HepG2 (cell line): ENCODE measurements at regions not wholly inside any gene's neighbourhood (a gene's known extent, or its start where the extent isn't known, plus 50 kb on each side); places are given as distances from the start of the nearest gene placed in this dataset.

ENCODE experiments used
- ATAC-seq: fragments of 200-7000 bp; cut with Tn5 transposase; 3 replicates; pipeline ENCODE4 v1.9.1; 2020; ENCODE audit warnings: mild to moderate bottlenecking, moderate library complexity
- BruUV-seq: library from RNA; stranded (reverse); fragments of 400-500 nt; replicated peaks from 2 replicates; lab custom pipeline; 2021; lab: Mats Ljungman, UMichigan
- CTCF ChIA-PET: fragments of 300-600 bp; formaldehyde crosslinking; extraction: SDS; loops from one replicate; lab custom pipeline; 2021; ENCODE audit warnings: low total read pairs, inconsistent platforms, low intra/inter-chr PET ratio; lab: Yijun Ruan, JAX
- POLR2A ChIA-PET: fragments of 350-600 bp; sonication (Branson Sonifier 250); formaldehyde crosslinking; loops from one replicate; lab custom pipeline; 2020; ENCODE audit warnings: antibody characterized with exemption, inconsistent platforms; lab: Yijun Ruan, JAX
- DNase-seq: peaks from one replicate; pipeline ENCODE4 v3.0.0-alpha.2; 2015; ENCODE audit warnings: low spot score
- FAIRE-seq: peaks from 3 replicates; lab custom pipeline; 2011; peaks lifted over from hg19 to GRCh38; lab: Jason Lieb, UNC
- H2AFZ ChIP-seq: one replicate; pipeline ENCODE4 v1.6.1; 2011; ENCODE audit warnings: low read length, inconsistent platforms
- H3K27ac ChIP-seq: fragments of 300-600 bp; 3 replicates; pipeline ENCODE4 v1.8.0; 2011; ENCODE audit warnings: mixed run types, mild to moderate bottlenecking, mixed read lengths, low read length, inconsistent platforms; ENCODE audit not compliant: insufficient read depth; ENCODE audit errors: extremely low read length
- H3K27me3 ChIP-seq, 2 experiments: fragments of 200-600 bp in 1 of 2; 2 replicates in 1 of 2; 3 replicates in 1 of 2; pipeline versions ENCODE4 v1.6.0 to v1.8.0; 2011; ENCODE audit warnings: low read length in 2 of 2, mild to moderate bottlenecking in 2 of 2, moderate library complexity in 2 of 2, inconsistent platforms in 1 of 2; ENCODE audit not compliant: insufficient read depth in 2 of 2, control insufficient read depth in 1 of 2
- H3K36me3 ChIP-seq, 2 experiments: fragments of 200-600 bp in 1 of 2; replicated peaks in 1 of 2; 2 replicates in 1 of 2; 3 replicates in 1 of 2; pipeline versions ENCODE4 v1.5.1 to v1.8.0; 2011; ENCODE audit warnings: low read length in 2 of 2, inconsistent platforms in 1 of 2; ENCODE audit not compliant: insufficient read depth in 2 of 2, control insufficient read depth in 1 of 2
- H3K4me1 ChIP-seq: 2 replicates; pipeline ENCODE4 v1.5.1; 2012; ENCODE audit warnings: low read length, inconsistent platforms; ENCODE audit not compliant: insufficient read depth
- H3K4me2 ChIP-seq: 2 replicates; pipeline ENCODE4 v1.6.0; 2011; ENCODE audit warnings: low read depth, low read length, inconsistent platforms
- H3K4me3 ChIP-seq, 3 experiments: fragments of 200-600 bp in 1 of 3; sonication (generic), shearing (Covaris generic) in 1 of 3; replicated peaks in 1 of 3; 2 replicates each; pipeline ENCODE4 v1.5.1; 2011 to 2016; ENCODE audit warnings: low read length in 3 of 3, inconsistent platforms in 2 of 3, low read depth in 2 of 3, mild to moderate bottlenecking in 2 of 3, control low read depth in 1 of 3, mixed read lengths in 1 of 3; ENCODE audit not compliant: insufficient read depth in 1 of 3
- H3K79me2 ChIP-seq: one replicate; pipeline ENCODE4 v1.6.1; 2011; ENCODE audit warnings: low read length, inconsistent platforms; ENCODE audit not compliant: insufficient read depth
- H3K9ac ChIP-seq: 2 replicates; pipeline ENCODE4 v1.6.0; 2011; ENCODE audit warnings: mild to moderate bottlenecking, low read depth, low read length, inconsistent platforms; ENCODE audit not compliant: insufficient read depth
- H3K9me3 ChIP-seq: 2 replicates; pipeline ENCODE4 v1.5.1; 2012; ENCODE audit warnings: mild to moderate bottlenecking, low read length
- H4K20me1 ChIP-seq: 2 replicates; pipeline ENCODE4 v1.6.0; 2011; ENCODE audit warnings: inconsistent platforms, mild to moderate bottlenecking, low read length, moderate library complexity; ENCODE audit not compliant: insufficient read depth
- BCL6 ChIP-seq: IDR thresholded peaks from 2 replicates; pipeline ENCODE4 v1.6.1; 2016; ENCODE audit warnings: missing genetic modification reagents, missing compliant biosample characterization
- CREB1 ChIP-seq, 2 experiments: fragments of 450-650 bp in 1 of 2; IDR thresholded peaks; 2 replicates each; pipeline ENCODE4 v1.6.1; 2016 to 2017; ENCODE audit warnings: control low read depth in 1 of 2, mild to moderate bottlenecking in 1 of 2, missing compliant biosample characterization in 1 of 2, missing genetic modification characterization in 1 of 2
- FOSL2 ChIP-seq: sonication (generic); formaldehyde crosslinking; IDR thresholded peaks from 2 replicates; pipeline ENCODE4 v1.4.0; 2020; ENCODE audit warnings: missing genetic modification reagents
- KAT8 ChIP-seq: IDR thresholded peaks from 2 replicates; pipeline ENCODE4 v1.6.1; 2016; ENCODE audit warnings: missing genetic modification reagents, missing compliant biosample characterization
- NFE2 ChIP-seq: sonication (generic); formaldehyde crosslinking; IDR thresholded peaks from 2 replicates; pipeline ENCODE4 v1.4.0; 2020; ENCODE audit warnings: missing genetic modification reagents
- RBM39 ChIP-seq: fragments of 200-400 bp; formaldehyde crosslinking; IDR thresholded peaks from one replicate; pipeline ENCODE4 v1.6.1; 2018; ENCODE audit warnings: antibody characterized with exemption, mild to moderate bottlenecking, low read depth, low read length; ENCODE audit not compliant: poor library complexity, severe bottlenecking
- SIX1 ChIP-seq: sonication (generic); formaldehyde crosslinking; IDR thresholded peaks from 2 replicates; pipeline ENCODE4 v1.4.0; 2020; ENCODE audit warnings: missing genetic modification reagents, borderline replicate concordance
- ZNF317 ChIP-seq: sonication (generic); formaldehyde crosslinking; IDR thresholded peaks from 2 replicates; pipeline ENCODE4 v1.5.0; 2020; ENCODE audit warnings: mild to moderate bottlenecking, missing genetic modification reagents
- WGBS: methylation state at CpG from one replicate; pipeline ENCODE4 v1.1.6; 2017; ENCODE audit warnings: low lambda C conversion rate; 5-methylcytosine and 5-hydroxymethylcytosine counted together
- in situ Hi-C: cut with HindIII; loops from 2 replicates; pipeline ENCODE4 v1.10.0; 2017; ENCODE audit warnings: low pct_unique_long_range_greater_than_20kb; ENCODE audit not compliant: extremely low pct_ligation_motif_present
- intact Hi-C: fragments of 100-400 bp; cut with micrococcal nuclease; formaldehyde crosslinking; loops from one replicate; pipeline ENCODE4 v1.10.0; 2022; ENCODE audit not compliant: unreplicated experiment
- TF ChIP-seq, protein P1 (sequence below): sonication (generic); formaldehyde crosslinking; IDR thresholded peaks from 2 replicates; pipeline ENCODE4 v1.8.0; 2022; ENCODE audit warnings: mild to moderate bottlenecking, missing genetic modification reagents, moderate library complexity
- TF ChIP-seq, protein P2 (sequence below): IDR thresholded peaks from 2 replicates; pipeline ENCODE4 v1.6.1; 2016; ENCODE audit warnings: missing genetic modification reagents, missing compliant biosample characterization
- TF ChIP-seq, protein P3 (sequence below): sonication (generic); formaldehyde crosslinking; IDR thresholded peaks from 2 replicates; pipeline ENCODE4 v1.4.0; 2020; ENCODE audit warnings: missing genetic modification reagents

DNA sequence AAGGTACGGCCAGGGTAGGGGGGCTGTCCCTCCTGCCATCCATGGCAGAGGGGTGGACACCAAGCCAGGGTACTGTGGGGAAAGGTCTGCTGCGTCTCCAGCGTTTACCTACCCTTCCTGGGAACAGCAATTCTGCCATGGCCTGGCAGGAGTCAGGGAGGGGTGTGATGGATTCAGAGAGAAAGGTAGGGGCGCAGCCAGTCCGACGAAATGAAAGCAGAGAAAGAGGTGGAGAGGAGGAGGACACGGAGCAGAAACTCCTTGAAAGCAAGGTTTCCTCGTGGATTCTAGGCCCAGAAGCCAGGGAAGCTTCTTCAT lies 182.9 kb downstream of the ZFP36L2 start:
- no peak overlapping the region for H2AFZ ChIP-seq
- WGBS: 84% methylated on average over 8 of the region's 8 CpGs
- in situ Hi-C loops (no loop called here), intact Hi-C loops (no loop called here)
- no TSS peak for BruUV-seq
- no peak for FAIRE-seq
- H3K9ac ChIP-seq: no peak overlapping the region
- no peak overlapping the region for H3K27ac ChIP-seq
- CTCF ChIA-PET: no interaction called here
- POLR2A ChIA-PET: interaction anchor here (1.5 kb wide), 1 partner anchor 64 kb away, joined by 5 read pairs; no protein-coding TSS in a partner anchor
- no peak for DNase-seq
- TF ChIP-seq, protein P1, sequence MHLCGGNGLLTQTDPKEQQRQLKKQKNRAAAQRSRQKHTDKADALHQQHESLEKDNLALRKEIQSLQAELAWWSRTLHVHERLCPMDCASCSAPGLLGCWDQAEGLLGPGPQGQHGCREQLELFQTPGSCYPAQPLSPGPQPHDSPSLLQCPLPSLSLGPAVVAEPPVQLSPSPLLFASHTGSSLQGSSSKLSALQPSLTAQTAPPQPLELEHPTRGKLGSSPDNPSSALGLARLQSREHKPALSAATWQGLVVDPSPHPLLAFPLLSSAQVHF (CRISPR knock-in tag): no peak
- TF ChIP-seq, protein P2, sequence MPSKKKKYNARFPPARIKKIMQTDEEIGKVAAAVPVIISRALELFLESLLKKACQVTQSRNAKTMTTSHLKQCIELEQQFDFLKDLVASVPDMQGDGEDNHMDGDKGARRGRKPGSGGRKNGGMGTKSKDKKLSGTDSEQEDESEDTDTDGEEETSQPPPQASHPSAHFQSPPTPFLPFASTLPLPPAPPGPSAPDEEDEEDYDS (CRISPR knock-in tag): no peak
- no peak for TF ChIP-seq ZNF317 (CRISPR knock-in tag)
- no peaks in the 10 kb centered on the region for H3K79me2 ChIP-seq
- no peaks in the 10 kb centered on the region for H4K20me1 ChIP-seq
- no peak for ATAC-seq
- peaks cover 79% of the 10 kb centered on the region for H3K4me1 ChIP-seq
- no peaks in the 10 kb centered on the region for H3K36me3 ChIP-seq
- no peak overlapping the region for H3K4me3 ChIP-seq
- H3K4me2 ChIP-seq: no peak overlapping the region
- H3K9me3 ChIP-seq: no peaks in the 10 kb centered on the region
- no peaks in the 10 kb centered on the region for H3K27me3 ChIP-seq

DNA sequence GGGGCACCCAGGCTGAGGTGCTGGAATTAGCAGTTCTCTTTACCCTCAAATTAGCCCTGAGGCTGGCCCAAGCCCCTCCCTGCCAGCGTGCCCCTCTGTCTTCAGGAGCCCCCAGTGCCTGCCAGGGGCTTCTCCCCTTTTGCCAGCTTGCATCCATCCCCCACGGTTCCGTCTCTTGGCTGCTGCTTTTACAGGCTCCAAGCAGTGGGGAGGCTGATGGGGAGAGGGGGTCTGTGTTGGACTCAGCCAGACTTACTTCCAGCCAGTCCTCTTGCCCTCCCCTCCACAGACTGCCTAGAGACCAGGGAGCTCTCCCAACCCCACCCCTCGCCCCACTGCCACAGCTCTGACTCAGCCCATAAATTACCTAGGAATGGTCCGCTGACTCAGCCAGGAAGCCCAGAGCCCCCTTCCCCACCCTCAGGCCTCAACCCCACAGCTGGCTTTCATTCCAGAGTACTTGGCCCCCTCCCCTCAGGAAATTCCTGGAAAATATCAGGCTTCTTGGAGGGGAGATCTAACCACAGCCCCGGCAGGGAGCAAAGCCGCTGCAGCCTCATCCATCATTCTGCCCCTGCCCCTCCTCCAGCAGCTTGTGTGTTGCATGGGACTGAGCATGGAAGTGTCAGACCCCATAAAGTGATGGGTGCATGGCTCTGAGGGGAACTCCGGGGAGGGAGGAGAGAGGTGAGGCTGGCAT lies 184.6 kb downstream of the ZFP36L2 start:
- Histone ChIP-seq H4K20me1 (no peaks in the 10 kb centered on the region), H3K27ac (no peak overlapping the region), H3K4me1 (peaks cover 78% of the 10 kb centered on the region), H2AFZ (no peak overlapping the region), H3K4me3 (no peak overlapping the region), H3K36me3 (no peaks in the 10 kb centered on the region), H3K9ac (no peak overlapping the region), H3K79me2 (no peaks in the 10 kb centered on the region), H3K27me3 (no peaks in the 10 kb centered on the region), H3K4me2 (no peak overlapping the region)
- BruUV-seq: no TSS peak
- no peak for FAIRE-seq
- peak; percentile 46 for DNase-seq
- WGBS: 72% methylated on average over 8 of the region's 8 CpGs
- intact Hi-C loops (no loop called here), in situ Hi-C loops (no loop called here)
- POLR2A ChIA-PET: interaction anchor here (0.7 kb wide), 1 partner anchor 62 kb away, joined by 3 read pairs; no protein-coding TSS in a partner anchor
- CTCF ChIA-PET: no interaction called here
- ATAC-seq: no peak
- TF ChIP-seq NFE2 (CRISPR knock-in tag): no peak
- TF ChIP-seq, protein P3, sequence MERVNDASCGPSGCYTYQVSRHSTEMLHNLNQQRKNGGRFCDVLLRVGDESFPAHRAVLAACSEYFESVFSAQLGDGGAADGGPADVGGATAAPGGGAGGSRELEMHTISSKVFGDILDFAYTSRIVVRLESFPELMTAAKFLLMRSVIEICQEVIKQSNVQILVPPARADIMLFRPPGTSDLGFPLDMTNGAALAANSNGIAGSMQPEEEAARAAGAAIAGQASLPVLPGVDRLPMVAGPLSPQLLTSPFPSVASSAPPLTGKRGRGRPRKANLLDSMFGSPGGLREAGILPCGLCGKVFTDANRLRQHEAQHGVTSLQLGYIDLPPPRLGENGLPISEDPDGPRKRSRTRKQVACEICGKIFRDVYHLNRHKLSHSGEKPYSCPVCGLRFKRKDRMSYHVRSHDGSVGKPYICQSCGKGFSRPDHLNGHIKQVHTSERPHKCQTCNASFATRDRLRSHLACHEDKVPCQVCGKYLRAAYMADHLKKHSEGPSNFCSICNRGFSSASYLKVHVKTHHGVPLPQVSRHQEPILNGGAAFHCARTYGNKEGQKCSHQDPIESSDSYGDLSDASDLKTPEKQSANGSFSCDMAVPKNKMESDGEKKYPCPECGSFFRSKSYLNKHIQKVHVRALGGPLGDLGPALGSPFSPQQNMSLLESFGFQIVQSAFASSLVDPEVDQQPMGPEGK (CRISPR knock-in tag): 0 out of 2 replicates have a peak, but pooled peaks have one; percentile 33
- TF ChIP-seq SIX1 (CRISPR knock-in tag): no peak
- no peak for TF ChIP-seq CREB1 (IDR thresholded peaks at IDR 0.05)
- 0 out of 2 replicates have a peak, but pooled peaks have one; percentile 14 for TF ChIP-seq CREB1 (CRISPR knock-in tag; IDR thresholded peaks at IDR 0.05)
- TF ChIP-seq RBM39: peak; percentile 50
- TF ChIP-seq BCL6: peak; percentile 54
- no peak for TF ChIP-seq KAT8 (CRISPR knock-in tag)
- TF ChIP-seq FOSL2 (CRISPR knock-in tag): peak; percentile 58
- TF ChIP-seq, all 625 proteins: peak for 5
- no peaks in the 10 kb centered on the region for H3K9me3 ChIP-seq
